GM23338 (cell line): ENCODE measurements at regions not wholly inside any gene's neighbourhood (a gene's known extent, or its start where the extent isn't known, plus 50 kb on each side); places are given as distances from the start of the nearest gene placed in this dataset.

Experiments used
- CREB1 ChIP-seq: fragments of 250-450 bp; sonication (Bioruptor Pico); IDR thresholded peaks from 2 replicates; pipeline ENCODE4 v1.5.0; 2020; ENCODE audit warnings: low read depth, mild to moderate bottlenecking, moderate library complexity
- EZH2 ChIP-seq: fragments of 200-600 bp; sonication (generic); IDR thresholded peaks from one replicate; pipeline ENCODE4 v1.8.0; 2017; ENCODE audit warnings: antibody characterized with exemption, mild to moderate bottlenecking, low read depth; ENCODE audit not compliant: unreplicated experiment
- EZH2phosphoT487 ChIP-seq: fragments of 200-600 bp; sonication (generic); IDR thresholded peaks from one replicate; pipeline ENCODE4 v1.8.1; 2018; ENCODE audit warnings: antibody characterized with exemption; ENCODE audit not compliant: unreplicated experiment
- JUNB ChIP-seq: IDR thresholded peaks from one replicate; pipeline ENCODE4 v1.6.1; 2016; ENCODE audit warnings: antibody characterized with exemption; ENCODE audit not compliant: unreplicated experiment
- POLR2AphosphoS5 ChIP-seq: IDR thresholded peaks from 2 replicates; pipeline ENCODE4 v1.6.1; 2016; ENCODE audit warnings: antibody characterized with exemption, low read depth
- STAT1 ChIP-seq: IDR thresholded peaks from one replicate; pipeline ENCODE4 v1.6.1; 2016; ENCODE audit warnings: antibody characterized with exemption; ENCODE audit not compliant: unreplicated experiment
- TF ChIP-seq, protein P1 (sequence below), 2 experiments: fragments of 200-600 bp in 1 of 2; sonication (generic) in 1 of 2; conservative IDR thresholded peaks; 2 replicates each; pipeline versions ENCODE4 v1.5.1 to v1.6.1; 2016 to 2017; ENCODE audit warnings: antibody characterized with exemption in 2 of 2, low read depth in 2 of 2, mild to moderate bottlenecking in 2 of 2, moderate library complexity in 1 of 2
- TF ChIP-seq, protein P2 (sequence below): IDR thresholded peaks from 2 replicates; pipeline ENCODE4 v1.6.1; 2016; ENCODE audit warnings: antibody characterized with exemption
- TF ChIP-seq, protein P3 (sequence below): IDR thresholded peaks from one replicate; pipeline ENCODE4 v1.6.1; 2018; ENCODE audit warnings: antibody characterized with exemption; ENCODE audit not compliant: unreplicated experiment

- TF ChIP-seq EZH2 (no peak), POLR2AphosphoS5 (no peak), CREB1 (CRISPR knock-in tag) (no peak), JUNB (no peak), EZH2phosphoT487 (no peak), STAT1 (no peak)
- TF ChIP-seq, protein P1, sequence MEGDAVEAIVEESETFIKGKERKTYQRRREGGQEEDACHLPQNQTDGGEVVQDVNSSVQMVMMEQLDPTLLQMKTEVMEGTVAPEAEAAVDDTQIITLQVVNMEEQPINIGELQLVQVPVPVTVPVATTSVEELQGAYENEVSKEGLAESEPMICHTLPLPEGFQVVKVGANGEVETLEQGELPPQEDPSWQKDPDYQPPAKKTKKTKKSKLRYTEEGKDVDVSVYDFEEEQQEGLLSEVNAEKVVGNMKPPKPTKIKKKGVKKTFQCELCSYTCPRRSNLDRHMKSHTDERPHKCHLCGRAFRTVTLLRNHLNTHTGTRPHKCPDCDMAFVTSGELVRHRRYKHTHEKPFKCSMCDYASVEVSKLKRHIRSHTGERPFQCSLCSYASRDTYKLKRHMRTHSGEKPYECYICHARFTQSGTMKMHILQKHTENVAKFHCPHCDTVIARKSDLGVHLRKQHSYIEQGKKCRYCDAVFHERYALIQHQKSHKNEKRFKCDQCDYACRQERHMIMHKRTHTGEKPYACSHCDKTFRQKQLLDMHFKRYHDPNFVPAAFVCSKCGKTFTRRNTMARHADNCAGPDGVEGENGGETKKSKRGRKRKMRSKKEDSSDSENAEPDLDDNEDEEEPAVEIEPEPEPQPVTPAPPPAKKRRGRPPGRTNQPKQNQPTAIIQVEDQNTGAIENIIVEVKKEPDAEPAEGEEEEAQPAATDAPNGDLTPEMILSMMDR (conservative IDR thresholded peaks at IDR 0.05; ENCODE audit: low read depth in 2 of 2) = no peak
- TF ChIP-seq, protein P2, sequence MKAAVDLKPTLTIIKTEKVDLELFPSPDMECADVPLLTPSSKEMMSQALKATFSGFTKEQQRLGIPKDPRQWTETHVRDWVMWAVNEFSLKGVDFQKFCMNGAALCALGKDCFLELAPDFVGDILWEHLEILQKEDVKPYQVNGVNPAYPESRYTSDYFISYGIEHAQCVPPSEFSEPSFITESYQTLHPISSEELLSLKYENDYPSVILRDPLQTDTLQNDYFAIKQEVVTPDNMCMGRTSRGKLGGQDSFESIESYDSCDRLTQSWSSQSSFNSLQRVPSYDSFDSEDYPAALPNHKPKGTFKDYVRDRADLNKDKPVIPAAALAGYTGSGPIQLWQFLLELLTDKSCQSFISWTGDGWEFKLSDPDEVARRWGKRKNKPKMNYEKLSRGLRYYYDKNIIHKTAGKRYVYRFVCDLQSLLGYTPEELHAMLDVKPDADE = no peak
- TF ChIP-seq, protein P3, sequence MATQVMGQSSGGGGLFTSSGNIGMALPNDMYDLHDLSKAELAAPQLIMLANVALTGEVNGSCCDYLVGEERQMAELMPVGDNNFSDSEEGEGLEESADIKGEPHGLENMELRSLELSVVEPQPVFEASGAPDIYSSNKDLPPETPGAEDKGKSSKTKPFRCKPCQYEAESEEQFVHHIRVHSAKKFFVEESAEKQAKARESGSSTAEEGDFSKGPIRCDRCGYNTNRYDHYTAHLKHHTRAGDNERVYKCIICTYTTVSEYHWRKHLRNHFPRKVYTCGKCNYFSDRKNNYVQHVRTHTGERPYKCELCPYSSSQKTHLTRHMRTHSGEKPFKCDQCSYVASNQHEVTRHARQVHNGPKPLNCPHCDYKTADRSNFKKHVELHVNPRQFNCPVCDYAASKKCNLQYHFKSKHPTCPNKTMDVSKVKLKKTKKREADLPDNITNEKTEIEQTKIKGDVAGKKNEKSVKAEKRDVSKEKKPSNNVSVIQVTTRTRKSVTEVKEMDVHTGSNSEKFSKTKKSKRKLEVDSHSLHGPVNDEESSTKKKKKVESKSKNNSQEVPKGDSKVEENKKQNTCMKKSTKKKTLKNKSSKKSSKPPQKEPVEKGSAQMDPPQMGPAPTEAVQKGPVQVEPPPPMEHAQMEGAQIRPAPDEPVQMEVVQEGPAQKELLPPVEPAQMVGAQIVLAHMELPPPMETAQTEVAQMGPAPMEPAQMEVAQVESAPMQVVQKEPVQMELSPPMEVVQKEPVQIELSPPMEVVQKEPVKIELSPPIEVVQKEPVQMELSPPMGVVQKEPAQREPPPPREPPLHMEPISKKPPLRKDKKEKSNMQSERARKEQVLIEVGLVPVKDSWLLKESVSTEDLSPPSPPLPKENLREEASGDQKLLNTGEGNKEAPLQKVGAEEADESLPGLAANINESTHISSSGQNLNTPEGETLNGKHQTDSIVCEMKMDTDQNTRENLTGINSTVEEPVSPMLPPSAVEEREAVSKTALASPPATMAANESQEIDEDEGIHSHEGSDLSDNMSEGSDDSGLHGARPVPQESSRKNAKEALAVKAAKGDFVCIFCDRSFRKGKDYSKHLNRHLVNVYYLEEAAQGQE = no peak
Measured at GRCh38 chr4:181737744-181738143, 505.5 kb upstream of the TENM3 start.
